DND-41 (cell line): ENCODE measurements at regions not wholly inside any gene's neighbourhood (a gene's known extent, or its start where the extent isn't known, plus 50 kb on each side); places are given as distances from the start of the nearest gene placed in this dataset.

Experiments used
- ATAC-seq: fragments of 200-7000 bp; cut with Tn5 transposase; 3 replicates; pipeline ENCODE4 v1.9.1; 2021; ENCODE audit warnings: low read depth; ENCODE audit not compliant: insufficient read depth
- DNase-seq: peaks from one replicate; pipeline ENCODE4 v3.0.0-alpha.2; 2020
- H2AFZ ChIP-seq: 2 replicates; pipeline ENCODE4 v1.6.0; 2012; ENCODE audit warnings: low read depth, low read length
- H3K27ac ChIP-seq: 2 replicates; pipeline ENCODE4 v1.5.1; 2012; ENCODE audit warnings: low read length, inconsistent platforms
- H3K27me3 ChIP-seq: fragments of 200-600 bp; sonication (generic); 2 replicates; pipeline ENCODE4 v1.6.0; 2012; ENCODE audit warnings: low read length, mild to moderate bottlenecking, inconsistent platforms; ENCODE audit not compliant: insufficient read depth, poor library complexity
- H3K36me3 ChIP-seq: 2 replicates; pipeline ENCODE4 v1.5.1; 2012; ENCODE audit warnings: low read length, inconsistent platforms; ENCODE audit not compliant: insufficient read depth
- H3K4me1 ChIP-seq: 2 replicates; pipeline ENCODE4 v1.5.1; 2012; ENCODE audit warnings: mild to moderate bottlenecking, low read length; ENCODE audit not compliant: insufficient read depth
- H3K4me2 ChIP-seq: 2 replicates; pipeline ENCODE4 v1.6.0; 2012; ENCODE audit warnings: mild to moderate bottlenecking, moderate library complexity, low read length, inconsistent platforms; ENCODE audit not compliant: insufficient read depth
- H3K4me3 ChIP-seq, 2 experiments: fragments of 200-600 bp in 1 of 2; shearing (Covaris generic) in 1 of 2; 2 replicates each; pipeline ENCODE4 v1.5.1; 2012 to 2016; ENCODE audit warnings: inconsistent platforms in 2 of 2, low read length in 2 of 2, mild to moderate bottlenecking in 2 of 2, low read depth in 1 of 2, moderate library complexity in 1 of 2
- H3K79me2 ChIP-seq: 2 replicates; pipeline ENCODE4 v1.6.0; 2012; ENCODE audit warnings: low read length, inconsistent platforms; ENCODE audit not compliant: insufficient read depth
- H3K9ac ChIP-seq: 2 replicates; pipeline ENCODE4 v1.6.0; 2012; ENCODE audit warnings: low read depth, mild to moderate bottlenecking, inconsistent platforms, low read length, moderate library complexity
- H3K9me3 ChIP-seq: 2 replicates; pipeline ENCODE4 v1.5.1; 2012; ENCODE audit warnings: low read length, moderate library complexity, mild to moderate bottlenecking, inconsistent platforms; ENCODE audit not compliant: insufficient read depth, severe bottlenecking
- H4K20me1 ChIP-seq: 2 replicates; pipeline ENCODE4 v1.6.0; 2012; ENCODE audit warnings: low read length; ENCODE audit not compliant: insufficient read depth
- CTCF ChIP-seq: IDR thresholded peaks from 2 replicates; pipeline ENCODE4 v1.5.1; 2012; ENCODE audit warnings: borderline replicate concordance, low read length, moderate library complexity, mild to moderate bottlenecking; ENCODE audit not compliant: poor library complexity, severe bottlenecking; ENCODE audit errors: extremely low read depth
- EZH2 ChIP-seq: IDR thresholded peaks from 3 replicates; pipeline ENCODE4 v1.6.1; 2012; ENCODE audit warnings: borderline replicate concordance, low read depth, mild to moderate bottlenecking, moderate library complexity, low read length, inconsistent platforms; ENCODE audit not compliant: severe bottlenecking

GRCh38 chr1:219000005-219000404 lies 173.7 kb upstream of the LYPLAL1 start:
- TF ChIP-seq EZH2, result no peak
- Histone ChIP-seq H3K36me3 (no peaks in the 10 kb centered on the region), H3K4me2 (no peak overlapping the region), H4K20me1 (no peaks in the 10 kb centered on the region), H3K27me3 (no peaks in the 10 kb centered on the region), H2AFZ (no peak overlapping the region), H3K9me3 (no peaks in the 10 kb centered on the region), H3K9ac (no peak overlapping the region), H3K79me2 (no peaks in the 10 kb centered on the region), H3K4me1 (no peaks in the 10 kb centered on the region), H3K4me3 (no peak overlapping the region), H3K27ac (no peak overlapping the region)
- DNase-seq, result no peak
- ATAC-seq, result no peak

GRCh38 chr1:219000631-219001030 lies 173.0 kb upstream of the LYPLAL1 start:
- no peak overlapping the region for H3K27ac ChIP-seq
- no peak for ATAC-seq

DNA sequence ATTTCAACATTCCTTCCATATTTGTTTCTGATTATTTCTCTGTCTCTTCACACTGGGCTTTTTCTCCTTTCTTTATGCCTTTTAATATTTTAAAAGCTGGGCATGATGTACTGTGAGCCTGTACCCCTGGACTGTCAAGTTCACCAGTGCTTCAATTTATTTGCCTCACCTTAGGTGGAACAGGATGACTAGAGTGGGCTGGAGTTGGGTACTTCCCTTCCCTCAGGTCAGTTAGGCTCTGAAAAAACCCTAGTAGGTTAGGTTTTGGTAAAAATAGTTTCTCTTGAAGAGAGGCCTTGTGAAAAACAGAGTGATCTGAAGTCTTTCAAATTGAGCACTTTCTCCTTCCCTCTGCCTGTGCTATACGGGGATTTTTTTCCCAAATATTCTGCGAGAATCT lies 163.0 kb upstream of the LYPLAL1 start:
- no peak overlapping the region for H3K4me2 ChIP-seq
- H3K79me2 ChIP-seq, result no peaks in the 10 kb centered on the region
- H3K9me3 ChIP-seq, result no peaks in the 10 kb centered on the region
- H4K20me1 ChIP-seq, result no peaks in the 10 kb centered on the region
- H3K4me1 ChIP-seq, result no peaks in the 10 kb centered on the region
- H3K27me3 ChIP-seq, result no peaks in the 10 kb centered on the region
- DNase-seq (no peak), ATAC-seq (no peak)
- H2AFZ ChIP-seq, result no peak overlapping the region
- H3K27ac ChIP-seq, result no peak overlapping the region
- no peaks in the 10 kb centered on the region for H3K36me3 ChIP-seq
- TF ChIP-seq EZH2, result no peak
- no peak for TF ChIP-seq CTCF
- H3K9ac ChIP-seq, result no peak overlapping the region
- no peak overlapping the region for H3K4me3 ChIP-seq

More at GRCh38 chr1:219000631-219001030, 173.0 kb upstream of the LYPLAL1 start:
- H3K4me1 ChIP-seq, result no peaks in the 10 kb centered on the region
- H4K20me1 ChIP-seq, result no peaks in the 10 kb centered on the region
- no peaks in the 10 kb centered on the region for H3K27me3 ChIP-seq
- no peak overlapping the region for H2AFZ ChIP-seq
- H3K4me2 ChIP-seq, result no peak overlapping the region
- no peak overlapping the region for H3K9ac ChIP-seq
- no peak overlapping the region for H3K4me3 ChIP-seq
- H3K36me3 ChIP-seq, result no peaks in the 10 kb centered on the region
- TF ChIP-seq CTCF (no peak), EZH2 (no peak)
- H3K79me2 ChIP-seq, result no peaks in the 10 kb centered on the region
- no peak for DNase-seq
- no peaks in the 10 kb centered on the region for H3K9me3 ChIP-seq

DNA sequence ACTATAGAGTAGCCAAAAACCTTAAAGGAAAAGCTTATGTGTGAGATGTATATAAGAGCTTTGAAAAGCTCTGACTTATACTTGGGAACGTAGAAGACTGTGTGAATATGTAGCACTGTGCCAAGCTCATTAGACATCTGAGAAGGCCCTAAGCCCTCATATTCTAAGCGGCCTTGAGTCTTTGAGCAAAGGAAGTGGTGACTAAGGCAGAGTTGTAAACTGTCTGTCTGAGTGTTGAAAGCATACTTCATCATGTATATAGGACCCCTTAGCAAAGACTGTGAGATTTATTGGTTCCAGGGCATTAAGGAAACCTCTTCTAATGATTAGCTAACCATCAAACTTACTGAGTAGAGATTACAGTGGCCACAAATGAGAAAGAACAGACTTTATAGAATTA lies 153.3 kb upstream of the LYPLAL1 start:
- H3K79me2 ChIP-seq, result no peaks in the 10 kb centered on the region
- H3K27me3 ChIP-seq, result no peaks in the 10 kb centered on the region
- TF ChIP-seq EZH2 (no peak), CTCF (no peak)
- H3K4me1 ChIP-seq, result no peaks in the 10 kb centered on the region
- no peaks in the 10 kb centered on the region for H3K9me3 ChIP-seq
- no peaks in the 10 kb centered on the region for H4K20me1 ChIP-seq
- H2AFZ ChIP-seq, result no peak overlapping the region
- H3K4me2 ChIP-seq, result no peak overlapping the region
- H3K9ac ChIP-seq, result no peak overlapping the region
- H3K27ac ChIP-seq, result no peak overlapping the region
- DNase-seq, result no peak
- no peak overlapping the region for H3K4me3 ChIP-seq
- no peak for ATAC-seq
- no peaks in the 10 kb centered on the region for H3K36me3 ChIP-seq
